Hepatocyte (in vitro differentiated cells): ENCODE measurements at regions not wholly inside any gene's neighbourhood (a gene's known extent, or its start where the extent isn't known, plus 50 kb on each side); places are given as distances from the start of the nearest gene placed in this dataset.

Experiments used
- DNase-seq: peaks from one replicate; pipeline ENCODE4 v3.0.0-alpha.2; 2016; ENCODE audit warnings: low spot score
- H2AFZ ChIP-seq: fragments of 200-600 bp; sonication (generic); 2 replicates; pipeline ENCODE4 v1.6.0; 2016; ENCODE audit warnings: antibody characterized with exemption, mild to moderate bottlenecking
- H3K27ac ChIP-seq: fragments of 200-600 bp; sonication (generic); 2 replicates; pipeline ENCODE4 v1.5.1; 2016; ENCODE audit warnings: mild to moderate bottlenecking
- H3K27me3 ChIP-seq: fragments of 200-600 bp; sonication (generic); 2 replicates; pipeline ENCODE4 v1.6.1; 2016
- H3K36me3 ChIP-seq: fragments of 200-600 bp; sonication (generic); replicated peaks from 2 replicates; pipeline ENCODE4 v1.5.1; 2016; ENCODE audit warnings: low read depth; ENCODE audit not compliant: insufficient read depth
- H3K4me1 ChIP-seq: fragments of 200-600 bp; sonication (generic); 2 replicates; pipeline ENCODE4 v1.5.1; 2016; ENCODE audit warnings: mild to moderate bottlenecking, moderate library complexity; ENCODE audit not compliant: insufficient read depth
- H3K4me2 ChIP-seq: fragments of 200-600 bp; sonication (generic); 2 replicates; pipeline ENCODE4 v1.6.0; 2016
- H3K4me3 ChIP-seq: fragments of 200-600 bp; sonication (generic); 2 replicates; pipeline ENCODE4 v1.5.1; 2016; ENCODE audit warnings: mild to moderate bottlenecking
- H3K79me2 ChIP-seq: fragments of 200-600 bp; sonication (generic); 2 replicates; pipeline ENCODE4 v1.6.0; 2017; ENCODE audit warnings: mild to moderate bottlenecking
- H3K9me2 ChIP-seq: fragments of 200-600 bp; sonication (generic); replicated peaks from 2 replicates; pipeline ENCODE4 v1.6.0; 2017; ENCODE audit warnings: mild to moderate bottlenecking; ENCODE audit not compliant: insufficient read depth
- H3K9me3 ChIP-seq: fragments of 200-600 bp; sonication (generic); 2 replicates; pipeline ENCODE4 v1.5.1; 2016; ENCODE audit warnings: low read depth, mild to moderate bottlenecking
- H4K20me1 ChIP-seq: fragments of 200-600 bp; sonication (generic); 2 replicates; pipeline ENCODE4 v1.6.0; 2016; ENCODE audit warnings: mild to moderate bottlenecking; ENCODE audit not compliant: insufficient read depth, poor library complexity, severe bottlenecking
- EZH2 ChIP-seq: fragments of 200-600 bp; sonication (generic); IDR thresholded peaks from 2 replicates; pipeline ENCODE4 v1.6.1; 2016; ENCODE audit warnings: antibody characterized with exemption, mild to moderate bottlenecking, borderline replicate concordance
- EZH2phosphoT487 ChIP-seq: fragments of 200-600 bp; sonication (generic); IDR thresholded peaks from one replicate; pipeline ENCODE4 v1.6.1; 2018; ENCODE audit warnings: antibody characterized with exemption, mild to moderate bottlenecking, low read depth, moderate library complexity; ENCODE audit not compliant: unreplicated experiment, severe bottlenecking
- WGBS: methylation state at CpG from one replicate; pipeline ENCODE4 v1.1.6; 2016; ENCODE audit warnings: low lambda C conversion rate; ENCODE audit errors: missing lambda C conversion rate; 5-methylcytosine and 5-hydroxymethylcytosine counted together
- TF ChIP-seq, protein P1 (sequence below): fragments of 200-600 bp; sonication (generic); IDR thresholded peaks from 2 replicates; pipeline ENCODE4 v1.5.1; 2016; ENCODE audit warnings: antibody characterized with exemption, mild to moderate bottlenecking; ENCODE audit not compliant: poor library complexity

DNA sequence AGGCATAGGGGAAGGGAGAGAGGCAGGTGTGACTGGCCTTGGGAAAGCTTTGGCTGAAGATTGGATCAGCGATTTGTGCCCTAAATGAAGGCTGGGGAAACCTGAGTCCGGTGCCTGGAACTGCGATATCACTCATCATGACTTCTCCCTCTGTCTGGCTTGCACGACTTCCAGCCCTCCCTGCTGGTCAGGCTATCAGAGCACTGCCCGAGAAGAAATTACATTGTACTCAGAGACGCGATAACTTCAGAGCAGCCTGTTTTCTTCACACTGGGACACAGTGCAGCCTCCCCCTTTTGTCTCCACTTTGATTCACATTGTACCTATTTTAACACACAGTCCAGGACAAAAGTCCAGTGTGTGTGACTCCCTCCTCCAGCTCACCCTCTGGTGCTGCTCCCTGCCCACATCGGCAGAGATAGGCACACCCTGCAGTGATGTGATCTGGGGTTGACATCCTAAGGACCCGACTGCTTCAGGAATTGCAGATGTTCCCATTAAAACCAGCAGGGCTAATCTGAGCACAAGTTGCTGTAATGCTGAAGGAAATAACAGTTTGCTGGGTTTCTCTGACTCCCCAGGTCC lies 62.1 kb upstream of the CADM1 start:
- no peaks in the 10 kb centered on the region for H3K36me3 ChIP-seq
- H3K4me2 ChIP-seq: no peak overlapping the region
- no peaks in the 10 kb centered on the region for H3K27me3 ChIP-seq
- no peak overlapping the region for H3K27ac ChIP-seq
- H3K4me1 ChIP-seq: no peaks in the 10 kb centered on the region
- no peak overlapping the region for H3K4me3 ChIP-seq
- no peaks in the 10 kb centered on the region for H3K9me2 ChIP-seq
- WGBS: 65% methylated on average over 9 of the region's 9 CpGs
- DNase-seq: no peak
- TF ChIP-seq, protein P1, sequence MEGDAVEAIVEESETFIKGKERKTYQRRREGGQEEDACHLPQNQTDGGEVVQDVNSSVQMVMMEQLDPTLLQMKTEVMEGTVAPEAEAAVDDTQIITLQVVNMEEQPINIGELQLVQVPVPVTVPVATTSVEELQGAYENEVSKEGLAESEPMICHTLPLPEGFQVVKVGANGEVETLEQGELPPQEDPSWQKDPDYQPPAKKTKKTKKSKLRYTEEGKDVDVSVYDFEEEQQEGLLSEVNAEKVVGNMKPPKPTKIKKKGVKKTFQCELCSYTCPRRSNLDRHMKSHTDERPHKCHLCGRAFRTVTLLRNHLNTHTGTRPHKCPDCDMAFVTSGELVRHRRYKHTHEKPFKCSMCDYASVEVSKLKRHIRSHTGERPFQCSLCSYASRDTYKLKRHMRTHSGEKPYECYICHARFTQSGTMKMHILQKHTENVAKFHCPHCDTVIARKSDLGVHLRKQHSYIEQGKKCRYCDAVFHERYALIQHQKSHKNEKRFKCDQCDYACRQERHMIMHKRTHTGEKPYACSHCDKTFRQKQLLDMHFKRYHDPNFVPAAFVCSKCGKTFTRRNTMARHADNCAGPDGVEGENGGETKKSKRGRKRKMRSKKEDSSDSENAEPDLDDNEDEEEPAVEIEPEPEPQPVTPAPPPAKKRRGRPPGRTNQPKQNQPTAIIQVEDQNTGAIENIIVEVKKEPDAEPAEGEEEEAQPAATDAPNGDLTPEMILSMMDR: no peak
- no peak for TF ChIP-seq EZH2phosphoT487
- TF ChIP-seq EZH2: no peak
- no peaks in the 10 kb centered on the region for H4K20me1 ChIP-seq
- no peaks in the 10 kb centered on the region for H3K79me2 ChIP-seq
- no peaks in the 10 kb centered on the region for H3K9me3 ChIP-seq
- no peak overlapping the region for H2AFZ ChIP-seq

DNA sequence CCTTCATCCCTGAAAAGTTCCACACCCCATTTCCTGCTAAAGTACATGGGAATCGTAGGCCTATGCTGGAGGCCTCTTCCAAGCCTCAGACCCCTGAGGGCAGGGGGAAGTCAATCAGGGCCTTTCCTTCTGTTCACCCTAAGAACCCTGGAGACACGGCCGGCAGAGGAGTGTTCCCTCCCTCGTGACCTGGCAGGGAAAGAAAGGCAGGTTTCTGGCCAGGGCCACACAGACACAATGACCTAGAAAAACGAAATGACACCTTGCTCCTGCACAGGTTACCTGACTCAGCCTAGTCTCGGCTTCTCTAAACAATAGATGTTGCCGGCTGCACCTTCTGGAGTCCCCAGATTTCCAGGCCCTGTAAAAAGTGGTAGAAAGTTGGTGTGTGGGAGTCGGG lies 60.6 kb upstream of the CADM1 start:
- no peak for DNase-seq
- H3K4me2 ChIP-seq: no peak overlapping the region
- 82% methylated on average over 8 of the region's 8 CpGs for WGBS
- H3K4me3 ChIP-seq: no peak overlapping the region
- no peak overlapping the region for H3K27ac ChIP-seq
- H4K20me1 ChIP-seq: no peaks in the 10 kb centered on the region
- H3K79me2 ChIP-seq: no peaks in the 10 kb centered on the region
- H2AFZ ChIP-seq: no peak overlapping the region
- no peak for TF ChIP-seq EZH2
- H3K9me3 ChIP-seq: no peaks in the 10 kb centered on the region
- no peaks in the 10 kb centered on the region for H3K27me3 ChIP-seq
- no peaks in the 10 kb centered on the region for H3K9me2 ChIP-seq
- no peaks in the 10 kb centered on the region for H3K4me1 ChIP-seq
- H3K36me3 ChIP-seq: no peaks in the 10 kb centered on the region

DNA sequence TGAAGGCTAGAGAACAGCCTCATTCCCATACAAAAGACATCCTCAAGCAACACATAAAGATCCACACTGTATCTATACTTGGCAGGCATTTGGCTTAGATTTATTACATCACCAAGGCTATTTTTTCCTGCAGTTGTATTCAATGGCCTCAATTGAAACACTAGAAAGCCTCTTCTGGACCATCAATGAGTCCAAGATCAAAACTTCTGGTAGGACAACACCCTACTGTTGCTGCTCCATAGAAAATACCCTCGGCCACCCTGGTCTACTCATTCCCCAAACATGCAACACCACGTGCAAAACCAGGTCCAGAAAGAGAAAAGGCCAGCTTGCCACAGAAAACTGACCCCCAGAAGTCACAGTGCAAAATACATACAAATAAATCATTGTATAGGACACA lies 56.9 kb upstream of the CADM1 start:
- Histone ChIP-seq H2AFZ (no peak overlapping the region), H3K9me3 (no peaks in the 10 kb centered on the region), H4K20me1 (no peaks in the 10 kb centered on the region), H3K79me2 (no peaks in the 10 kb centered on the region), H3K36me3 (no peaks in the 10 kb centered on the region), H3K4me2 (no peak overlapping the region), H3K4me3 (no peak overlapping the region), H3K4me1 (no peaks in the 10 kb centered on the region), H3K27ac (no peak overlapping the region), H3K27me3 (no peaks in the 10 kb centered on the region), H3K9me2 (no peaks in the 10 kb centered on the region)
- TF ChIP-seq, protein P1: no peak
- TF ChIP-seq EZH2: no peak
- no peak for TF ChIP-seq EZH2phosphoT487
- DNase-seq: no peak
- WGBS: 86% methylated on average over 2 of the region's 2 CpGs

DNA sequence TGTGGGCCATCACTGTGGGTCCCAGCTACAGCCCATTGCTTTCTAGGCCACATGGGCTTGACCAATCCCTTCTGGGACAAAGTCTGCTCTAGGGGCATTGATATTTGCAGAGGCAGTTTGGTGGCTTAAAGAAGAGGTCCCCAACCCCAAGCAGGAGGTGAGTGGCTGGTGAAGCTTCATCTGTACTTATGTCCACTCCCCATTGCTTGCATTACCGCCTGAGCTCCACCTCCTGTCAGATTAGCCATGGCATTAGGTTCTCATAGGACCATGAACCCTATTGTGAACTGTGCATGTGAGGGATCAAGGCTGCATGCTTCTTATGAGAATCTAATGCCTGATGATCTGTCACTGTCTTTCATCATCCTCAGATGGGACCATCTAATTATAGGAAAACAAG lies 54.4 kb upstream of the CADM1 start:
- no peak for TF ChIP-seq EZH2
- TF ChIP-seq, protein P1: no peak
- TF ChIP-seq EZH2phosphoT487: no peak
- no peak for DNase-seq
- no peaks in the 10 kb centered on the region for H3K79me2 ChIP-seq
- H4K20me1 ChIP-seq: no peaks in the 10 kb centered on the region
- no peaks in the 10 kb centered on the region for H3K36me3 ChIP-seq
- H2AFZ ChIP-seq: no peak overlapping the region
- no peaks in the 10 kb centered on the region for H3K4me1 ChIP-seq
- no peak overlapping the region for H3K27ac ChIP-seq
- H3K9me3 ChIP-seq: no peaks in the 10 kb centered on the region
- H3K27me3 ChIP-seq: no peaks in the 10 kb centered on the region
- H3K4me2 ChIP-seq: no peak overlapping the region
- H3K4me3 ChIP-seq: no peak overlapping the region
- no peaks in the 10 kb centered on the region for H3K9me2 ChIP-seq
- WGBS: 88% methylated on average over 1 of the region's 1 CpG
